GM12878 (cell line): ENCODE measurements at regions not wholly inside any gene's neighbourhood (a gene's known extent, or its start where the extent isn't known, plus 50 kb on each side); places are given as distances from the start of the nearest gene placed in this dataset.

Experiments
- ATAC-seq: fragments of 200-7000 bp; cut with Tn5 transposase; 3 replicates; pipeline ENCODE4 v1.9.1; 2020; ENCODE audit warnings: mild to moderate bottlenecking, moderate library complexity
- BruUV-seq: library from RNA; stranded (reverse); fragments of 400-500 nt; replicated peaks from 2 replicates; lab custom pipeline; 2021; lab: Mats Ljungman, UMichigan
- CTCF ChIA-PET: fragments of 300-600 bp; sonication (Branson Sonifier 250); formaldehyde crosslinking; extraction: SDS; loops from one replicate; lab custom pipeline; 2021; ENCODE audit warnings: inconsistent platforms; lab: Yijun Ruan, JAX
- POLR2A ChIA-PET: fragments of 350-600 bp; formaldehyde crosslinking; extraction: SDS; loops from one replicate; lab custom pipeline; 2021; ENCODE audit warnings: inconsistent platforms; lab: Charles Lee
- RAD21 ChIA-PET: fragments of 300-600 bp; sonication (Branson Sonifier 250); formaldehyde crosslinking; loops from one replicate; lab custom pipeline; 2023; ENCODE audit warnings: antibody characterized with exemption; ENCODE audit not compliant: unreplicated experiment; lab: Charles Lee
- SMC1A ChIA-PET: fragments of 300-600 bp; sonication (Branson Sonifier 250); formaldehyde crosslinking; loops from one replicate; lab custom pipeline; 2023; ENCODE audit not compliant: unreplicated experiment, uncharacterized antibody; lab: Charles Lee
- DNase-seq: peaks from one replicate; pipeline ENCODE4 v3.0.0-alpha.2; 2011; ENCODE audit warnings: low read depth, low spot score
- FAIRE-seq: peaks from 3 replicates; lab custom pipeline; 2011; peaks lifted over from hg19 to GRCh38; lab: Jason Lieb, UNC
- H2AFZ ChIP-seq: 2 replicates; pipeline ENCODE4 v1.6.0; 2011; ENCODE audit warnings: low read depth, low read length, control low read depth; ENCODE audit not compliant: control insufficient read depth
- H3K27ac ChIP-seq: 2 replicates; pipeline ENCODE4 v1.5.1; 2011; ENCODE audit warnings: control low read depth; ENCODE audit not compliant: control insufficient read depth, insufficient read depth
- H3K27me3 ChIP-seq, 2 experiments: replicated peaks in 1 of 2; 2 replicates each; pipeline versions ENCODE4 v1.6.0 to v1.6.1; 2011; ENCODE audit warnings: low read length in 1 of 2; ENCODE audit not compliant: control insufficient read depth in 2 of 2, insufficient read depth in 2 of 2
- H3K36me3 ChIP-seq, 2 experiments: 2 replicates each; pipeline ENCODE4 v1.5.1; 2011; ENCODE audit warnings: low read length in 1 of 2; ENCODE audit not compliant: control insufficient read depth in 2 of 2, insufficient read depth in 2 of 2
- H3K4me1 ChIP-seq: 2 replicates; pipeline ENCODE4 v1.6.1; 2011; ENCODE audit warnings: mild to moderate bottlenecking, low read length, moderate library complexity, mixed read lengths; ENCODE audit not compliant: control insufficient read depth, insufficient read depth
- H3K4me2 ChIP-seq: 2 replicates; pipeline ENCODE4 v1.6.0; 2011; ENCODE audit warnings: control low read depth; ENCODE audit not compliant: control insufficient read depth, insufficient read depth
- H3K4me3 ChIP-seq: fragments of 200-600 bp; sonication (generic); 2 replicates; pipeline ENCODE4 v1.5.1; 2016
- H3K79me2 ChIP-seq: 2 replicates; pipeline ENCODE4 v1.6.0; 2011; ENCODE audit warnings: low read length; ENCODE audit not compliant: control insufficient read depth, insufficient read depth
- H3K9ac ChIP-seq: 2 replicates; pipeline ENCODE4 v1.8.0; 2011; ENCODE audit warnings: low read length, control low read depth, mixed read lengths; ENCODE audit not compliant: control insufficient read depth, insufficient read depth
- H3K9me3 ChIP-seq: replicated peaks from 3 replicates; pipeline ENCODE4 v1.5.1; 2011; ENCODE audit warnings: mild to moderate bottlenecking, low read length; ENCODE audit not compliant: control insufficient read depth, insufficient read depth
- H4K20me1 ChIP-seq: 2 replicates; pipeline ENCODE4 v1.6.0; 2011; ENCODE audit not compliant: control insufficient read depth, insufficient read depth
- ATF2 ChIP-seq: IDR thresholded peaks from 2 replicates; pipeline ENCODE4 v1.6.1; 2012; ENCODE audit warnings: low read length, inconsistent platforms
- BMI1 ChIP-seq: fragments of 450-650 bp; IDR thresholded peaks from 2 replicates; pipeline ENCODE4 v1.6.1; 2016; ENCODE audit warnings: mild to moderate bottlenecking, moderate library complexity, borderline replicate concordance
- EED ChIP-seq: sonication (generic); IDR thresholded peaks from 2 replicates; pipeline ENCODE4 v1.6.1; 2016; ENCODE audit warnings: antibody characterized with exemption, low read depth
- EZH2 ChIP-seq: IDR thresholded peaks from 2 replicates; pipeline ENCODE4 v1.6.1; 2012; ENCODE audit warnings: low read depth, mild to moderate bottlenecking, control low read depth, inconsistent platforms, low read length, borderline replicate concordance; ENCODE audit not compliant: control insufficient read depth
- NR2C2 ChIP-seq: IDR thresholded peaks from 2 replicates; pipeline ENCODE4 v1.6.1; 2011; ENCODE audit warnings: borderline replicate concordance, low read depth; ENCODE audit not compliant: control insufficient read depth, insufficient read length
- NRF1 ChIP-seq: conservative IDR thresholded peaks from 2 replicates; pipeline ENCODE4 v1.6.1; 2011; ENCODE audit warnings: mild to moderate bottlenecking, low read depth, low read length, improper control_type of control experiment
- PAX5 ChIP-seq: IDR thresholded peaks from 2 replicates; pipeline ENCODE4 v1.6.1; 2011; ENCODE audit warnings: low read depth, low read length, borderline replicate concordance
- PML ChIP-seq: IDR thresholded peaks from 2 replicates; pipeline ENCODE4 v1.6.1; 2012; ENCODE audit warnings: low read length, inconsistent platforms
- POLR2A ChIP-seq: IDR thresholded peaks from 2 replicates; pipeline ENCODE4 v1.6.1; 2011; ENCODE audit warnings: low read depth, mild to moderate bottlenecking, low read length
- PRDM15 ChIP-seq: fragments of 450-650 bp; formaldehyde crosslinking; IDR thresholded peaks from 2 replicates; pipeline ENCODE4 v1.4.0; 2020; ENCODE audit warnings: mild to moderate bottlenecking, moderate library complexity
- RAD21 ChIP-seq: IDR thresholded peaks from 2 replicates; pipeline ENCODE4 v1.6.1; 2011; ENCODE audit warnings: mild to moderate bottlenecking, low read depth, low read length, moderate library complexity; ENCODE audit not compliant: insufficient read depth
- SMARCA5 ChIP-seq: fragments of 450-650 bp; IDR thresholded peaks from 2 replicates; pipeline ENCODE4 v1.6.1; 2017; ENCODE audit warnings: mild to moderate bottlenecking
- SUPT20H ChIP-seq: IDR thresholded peaks from 2 replicates; pipeline ENCODE4 v1.6.1; 2011; ENCODE audit warnings: low read depth, mild to moderate bottlenecking, low read length, moderate library complexity, borderline replicate concordance; ENCODE audit not compliant: control insufficient read depth
- TAF1 ChIP-seq: IDR thresholded peaks from 2 replicates; pipeline ENCODE4 v1.6.1; 2011; ENCODE audit warnings: mild to moderate bottlenecking, low read depth, low read length, borderline replicate concordance
- TBL1XR1 ChIP-seq: IDR thresholded peaks from 2 replicates; pipeline ENCODE4 v1.6.1; 2012; ENCODE audit warnings: low read depth, low read length, improper control_type of control experiment
- ZNF217 ChIP-seq: fragments of 450-650 bp; IDR thresholded peaks from 2 replicates; pipeline ENCODE4 v1.6.1; 2017; ENCODE audit warnings: antibody characterized with exemption, mild to moderate bottlenecking
- ZNF24 ChIP-seq: fragments of 450-650 bp; IDR thresholded peaks from 2 replicates; pipeline ENCODE4 v1.6.1; 2017; ENCODE audit warnings: antibody characterized with exemption, mild to moderate bottlenecking
- ZNF687 ChIP-seq: fragments of 450-650 bp; IDR thresholded peaks from 2 replicates; pipeline ENCODE4 v1.6.1; 2017; ENCODE audit warnings: mild to moderate bottlenecking, moderate library complexity
- WGBS: methylation state at CpG from one replicate; pipeline ENCODE4 v1.1.6; 2016; ENCODE audit warnings: low lambda C conversion rate; ENCODE audit not compliant: insufficient replicate concordance, insufficient coverage; ENCODE audit errors: missing lambda C conversion rate; 5-methylcytosine and 5-hydroxymethylcytosine counted together
- in situ Hi-C: fragments of 300-500 bp; cut with MboI; formaldehyde crosslinking; loops from 9 replicates; pipeline ENCODE4 v1.14.3; 2018; ENCODE audit warnings: mixed read lengths
- intact Hi-C: fragments of 100-400 bp; cut with micrococcal nuclease; formaldehyde crosslinking; loops from one replicate; pipeline ENCODE4 v1.14.2; 2022; ENCODE audit not compliant: unreplicated experiment

GRCh38 chr10:6833458-6834011 is 253.5 kb upstream of the PRKCQ start:
- Histone ChIP-seq H3K36me3 (no peaks in the 10 kb centered on the region), H2AFZ (no peak overlapping the region), H4K20me1 (no peaks in the 10 kb centered on the region), H3K9ac (no peak overlapping the region), H3K27me3 (no peaks in the 10 kb centered on the region), H3K9me3 (no peaks in the 10 kb centered on the region), H3K79me2 (no peaks in the 10 kb centered on the region), H3K4me3 (no peak overlapping the region), H3K4me2 (no peak overlapping the region), H3K27ac (no peak overlapping the region), H3K4me1 (no peaks in the 10 kb centered on the region)
- 0% methylated on average over 2 of the region's 2 CpGs for WGBS
- CTCF ChIA-PET: no interaction called here
- DNase-seq (no peak), FAIRE-seq (no peak), ATAC-seq (no peak)
- TF ChIP-seq PML (no peak), POLR2A (no peak), PRDM15 (CRISPR knock-in tag) (no peak), BMI1 (no peak), ZNF687 (no peak), NRF1 (no peak), ATF2 (no peak), TBL1XR1 (no peak), SUPT20H (no peak), EED (no peak), EZH2 (no peak), SMARCA5 (no peak), PAX5 (no peak), NR2C2 (no peak), ZNF24 (no peak), TAF1 (no peak), RAD21 (no peak), ZNF217 (no peak)
- SMC1A ChIA-PET: no interaction called here
- RAD21 ChIA-PET: no interaction called here
- intact Hi-C loops (no loop called here), in situ Hi-C loops (loop anchor here (25.0 kb wide), 1 partner anchor 96 kb away; no protein-coding TSS in a partner anchor)
- no TSS peak for BruUV-seq
- POLR2A ChIA-PET: no interaction called here
